Inflammatory macrophage (primary cell): ENCODE measurements at regions not wholly inside any gene's neighbourhood (a gene's known extent, or its start where the extent isn't known, plus 50 kb on each side); places are given as distances from the start of the nearest gene placed in this dataset.
"Not testable (repeated sequence)": the region's sequence is repeated elsewhere in the genome, so short reads cannot be mapped to it uniquely, and the experiment has no call there.

Experiments
- DNase-seq, 2 donors: peaks; one replicate each; pipeline ENCODE4 v3.0.0-alpha.2; 2020 to 2022

DNA sequence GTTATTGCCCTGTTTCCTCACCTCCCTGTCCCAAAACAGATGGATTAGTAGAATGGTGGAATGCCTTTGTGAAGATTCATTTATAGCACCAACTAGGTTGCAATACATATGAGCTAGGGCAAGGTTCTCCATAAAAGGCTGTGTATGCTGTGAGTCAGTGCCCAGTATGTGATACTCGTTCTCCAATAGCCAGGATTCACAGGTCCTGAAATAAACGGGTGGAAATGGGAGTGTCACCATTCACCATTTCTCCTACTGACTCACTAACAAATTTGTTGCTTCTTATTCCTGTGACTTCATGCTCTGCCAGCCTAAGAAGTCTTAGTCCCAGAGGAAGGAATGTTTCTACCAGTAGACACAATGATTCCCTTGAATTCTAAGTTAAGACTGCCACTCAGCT, 1745.4 kb downstream of the SLITRK1 start:
- DNase-seq, result no peak

DNA sequence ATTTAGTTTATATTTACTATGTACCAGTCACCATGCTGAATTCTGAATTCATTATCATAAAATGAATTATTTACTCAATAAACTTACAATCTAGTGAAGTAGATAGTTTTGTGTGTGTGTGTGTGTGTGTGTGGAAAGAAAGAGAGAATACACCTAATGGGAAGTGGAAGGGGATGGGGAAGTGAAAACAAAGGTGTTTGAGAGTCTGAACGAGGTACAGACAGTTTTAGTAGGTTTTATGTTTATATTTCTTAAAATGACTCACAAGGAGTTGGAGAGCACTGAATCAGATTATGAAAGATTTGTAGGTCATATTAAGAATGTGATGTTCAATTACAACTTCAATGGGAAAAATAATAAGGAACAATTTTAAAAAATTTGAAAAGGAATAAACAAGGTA, 1753.0 kb downstream of the SLITRK1 start:
- DNase-seq, result no peak

DNA sequence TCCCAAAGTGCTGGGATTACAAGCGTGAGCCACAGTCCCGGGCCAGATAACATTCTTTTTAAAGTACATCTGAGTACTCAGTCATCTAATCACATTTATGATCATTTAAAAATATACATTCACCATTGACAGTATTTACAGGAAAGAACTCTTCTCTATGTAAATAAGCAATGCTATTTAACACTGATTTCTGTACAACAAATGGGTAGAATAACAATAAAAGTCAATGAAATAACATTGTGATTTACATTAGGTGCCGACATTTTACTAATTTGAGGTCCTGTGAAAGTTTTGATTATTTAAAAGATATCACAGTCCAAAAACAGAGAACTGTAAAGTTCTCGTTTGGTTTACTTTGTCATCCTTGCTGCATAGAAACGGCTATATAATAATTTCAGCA, 1763.7 kb downstream of the SLITRK1 start:
- no peak for DNase-seq

DNA sequence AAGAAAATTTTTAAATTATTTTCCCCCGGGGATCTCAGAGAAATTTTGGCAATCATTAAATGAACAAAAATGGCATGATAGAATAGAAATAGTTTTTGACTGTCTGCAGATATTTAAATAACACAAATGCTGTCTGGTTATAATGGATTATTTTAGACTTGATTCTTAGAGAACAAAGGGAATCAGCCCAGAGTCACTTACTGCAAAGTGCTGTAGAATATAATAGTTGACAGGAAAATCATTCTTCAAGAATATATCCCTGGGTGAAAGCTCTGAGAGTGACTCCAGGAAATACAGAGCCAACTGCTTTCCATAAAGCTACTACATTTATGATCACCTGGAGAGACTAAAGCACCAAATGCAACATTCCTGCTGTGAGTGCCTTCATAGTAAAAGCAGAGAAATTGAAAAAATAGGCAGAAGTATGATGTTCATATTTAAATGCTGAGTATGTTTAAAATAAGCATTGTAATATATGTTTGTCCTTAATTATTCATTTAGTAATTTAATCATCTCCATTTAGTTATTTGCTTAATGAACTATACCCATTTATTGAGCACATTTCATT, 1765.8 kb downstream of the SLITRK1 start:
- no peak for DNase-seq

DNA sequence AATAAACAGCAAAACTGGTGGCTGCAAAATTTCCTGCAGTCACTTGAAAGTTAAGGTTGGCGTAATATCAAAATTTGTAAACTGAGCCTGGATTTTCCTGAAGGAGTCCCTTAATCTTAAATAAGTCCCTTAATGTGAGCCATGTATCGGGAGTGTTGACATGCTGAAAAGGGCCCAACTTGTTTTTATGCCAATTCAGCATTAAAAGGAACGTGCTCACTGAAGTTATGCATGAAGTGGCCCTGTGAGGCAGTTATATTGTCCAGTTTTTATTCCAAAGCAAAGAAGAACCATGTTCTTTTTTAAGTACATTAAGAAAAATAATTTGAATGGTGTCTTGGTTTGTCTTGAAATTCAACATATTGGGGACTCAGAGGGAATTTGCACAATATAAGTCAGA, 1766.9 kb downstream of the SLITRK1 start:
- DNase-seq, result no peak

DNA sequence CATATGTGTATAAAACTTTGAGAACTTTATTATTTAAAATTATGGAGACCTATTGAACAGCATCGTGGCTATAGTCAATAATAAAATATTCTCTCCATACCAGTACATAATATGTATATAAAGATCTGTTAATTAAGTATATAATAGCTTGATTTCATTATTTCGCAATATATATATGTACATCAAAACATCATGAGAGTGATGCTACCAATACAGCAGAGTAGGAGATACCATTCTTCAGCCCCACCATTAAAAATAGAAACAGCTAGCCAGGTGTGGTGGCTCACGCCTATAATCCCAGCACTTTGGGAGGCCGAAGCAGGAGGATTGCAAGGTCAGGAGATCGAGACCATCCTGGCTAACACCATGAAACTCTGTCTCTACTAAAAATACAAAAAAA, 1755.3 kb upstream of the SPRY2 start:
- no peak for DNase-seq

DNA sequence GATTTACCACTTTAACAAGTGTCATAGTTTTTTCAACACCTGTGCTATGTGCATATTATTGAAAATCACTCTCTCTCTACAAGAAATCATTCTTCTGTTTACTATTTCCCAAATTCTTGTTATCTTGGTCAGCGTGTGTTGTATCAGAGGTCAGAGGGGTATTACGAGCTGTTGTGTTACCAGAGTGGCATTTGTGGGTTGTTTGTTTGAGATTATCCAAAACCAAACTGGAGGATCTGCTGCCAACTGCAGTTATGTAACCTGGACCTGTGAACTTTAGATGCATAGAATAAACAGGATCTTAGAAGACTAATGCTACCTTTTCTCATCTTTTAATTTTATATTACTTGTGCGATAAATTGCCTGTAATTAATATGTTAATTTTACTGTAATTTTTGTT, 1751.4 kb upstream of the SPRY2 start:
- DNase-seq, result no peak

DNA sequence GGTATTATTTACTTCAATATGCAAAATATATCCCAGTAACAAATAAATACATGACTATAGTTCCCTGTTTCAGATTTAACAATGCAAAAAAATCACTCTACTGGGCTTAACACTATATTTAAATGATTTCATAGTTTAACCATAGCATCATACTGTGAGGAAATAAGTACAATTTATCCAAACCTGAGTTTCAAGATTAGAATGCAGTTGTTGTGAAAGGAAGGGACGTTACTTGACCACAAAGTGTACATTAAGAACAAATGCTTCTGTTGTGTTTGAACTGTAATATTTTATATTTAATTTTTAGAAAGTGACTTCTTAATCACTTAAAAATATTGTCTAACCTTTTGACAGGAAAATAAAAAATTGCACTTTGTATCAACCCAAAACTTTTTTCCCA, 1747.9 kb upstream of the SPRY2 start:
- no peak for DNase-seq

DNA sequence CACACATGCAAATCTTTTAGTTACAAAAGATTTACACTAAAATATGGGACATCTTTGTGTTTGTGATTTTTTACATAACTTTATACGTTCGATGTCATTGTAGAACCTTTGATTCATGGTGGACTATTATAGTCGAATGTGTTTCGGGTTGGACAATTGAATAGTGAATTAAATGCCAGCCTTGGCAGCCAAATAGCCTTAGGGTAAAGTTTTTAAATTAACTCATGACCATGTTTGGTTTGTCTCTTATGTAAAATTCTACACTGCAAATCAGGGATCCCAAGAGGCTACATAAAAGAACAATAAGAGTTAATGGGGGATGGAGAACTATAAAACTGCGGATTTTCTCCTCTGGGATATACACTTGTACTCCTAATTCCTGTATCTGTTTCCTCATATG, 1735.6 kb upstream of the SPRY2 start:
- no peak for DNase-seq

DNA sequence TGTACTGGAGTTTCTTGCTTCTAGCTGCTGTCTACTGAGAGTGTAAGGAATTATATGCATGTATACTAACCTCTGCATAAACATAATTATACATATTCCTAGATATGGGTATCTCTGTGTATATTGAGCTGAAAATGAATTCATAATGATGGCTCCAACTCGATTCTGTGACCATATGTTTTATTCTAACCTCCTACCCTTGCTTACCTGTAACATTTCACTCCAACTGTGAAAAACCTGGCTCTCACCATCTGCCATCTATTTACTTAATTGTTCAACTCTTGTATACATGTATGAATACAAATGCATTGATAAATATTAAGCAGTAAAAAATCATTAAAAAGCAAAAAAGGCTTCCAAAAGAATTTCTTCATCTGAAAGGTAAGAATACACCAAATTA, 1729.5 kb upstream of the SPRY2 start:
- DNase-seq, result no peak

DNA sequence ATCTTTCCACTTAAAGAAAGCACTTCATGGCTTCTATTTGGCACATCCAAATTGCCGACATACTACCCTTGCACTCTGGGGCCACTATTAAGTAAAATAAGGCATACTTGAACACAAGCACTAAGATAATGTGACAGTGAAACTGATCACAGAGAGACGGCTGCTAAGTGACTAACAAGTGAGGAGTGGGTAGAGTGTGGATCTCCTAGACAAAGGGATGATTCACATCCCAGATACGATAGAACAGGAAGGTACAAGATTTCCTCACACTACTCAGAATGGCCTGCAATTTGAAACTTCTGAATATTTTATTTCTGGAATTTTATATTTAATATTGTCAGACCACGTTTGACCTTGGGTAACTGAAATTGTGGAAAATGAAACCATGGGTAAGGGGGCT, 1721.8 kb upstream of the SPRY2 start:
- DNase-seq, result no peak

DNA sequence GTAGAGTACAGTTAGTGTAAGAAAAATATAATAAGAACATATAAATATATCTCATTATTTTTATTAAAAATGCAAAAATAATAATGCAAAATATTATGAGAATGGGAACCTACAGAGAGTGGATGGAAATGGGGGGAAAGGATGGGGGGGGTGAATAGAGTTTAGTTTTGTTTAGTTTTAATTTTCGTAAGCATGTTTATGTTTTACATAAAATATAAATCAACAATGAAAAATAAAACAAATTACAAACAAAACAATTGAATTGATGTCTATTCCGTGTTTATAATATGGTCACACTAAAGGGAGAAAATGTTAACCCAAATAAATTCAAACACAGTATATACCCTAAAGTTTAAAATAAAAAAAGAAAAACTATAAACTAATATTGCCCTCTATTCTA, 1717.4 kb upstream of the SPRY2 start:
- DNase-seq, result no peak

DNA sequence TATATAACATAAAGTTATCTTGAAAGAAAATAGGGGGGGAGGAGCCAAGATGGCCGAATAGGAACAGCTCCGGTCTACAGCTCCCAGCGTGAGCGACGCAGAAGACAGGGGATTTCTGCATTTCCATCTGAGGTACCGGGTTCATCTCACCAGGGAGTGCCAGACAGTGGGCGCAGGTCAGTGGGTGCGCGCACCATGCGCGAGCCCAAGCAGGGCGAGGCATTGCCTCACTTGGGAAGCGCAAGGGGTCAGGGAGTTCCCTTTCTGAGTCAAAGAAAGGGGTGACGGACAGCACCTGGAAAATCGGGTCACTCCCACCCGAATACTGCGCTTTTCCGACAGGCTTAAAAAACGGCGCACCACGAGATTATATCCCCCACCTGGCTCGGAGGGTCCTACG, 1704.4 kb upstream of the SPRY2 start:
- not testable (repeated sequence) for DNase-seq

DNA sequence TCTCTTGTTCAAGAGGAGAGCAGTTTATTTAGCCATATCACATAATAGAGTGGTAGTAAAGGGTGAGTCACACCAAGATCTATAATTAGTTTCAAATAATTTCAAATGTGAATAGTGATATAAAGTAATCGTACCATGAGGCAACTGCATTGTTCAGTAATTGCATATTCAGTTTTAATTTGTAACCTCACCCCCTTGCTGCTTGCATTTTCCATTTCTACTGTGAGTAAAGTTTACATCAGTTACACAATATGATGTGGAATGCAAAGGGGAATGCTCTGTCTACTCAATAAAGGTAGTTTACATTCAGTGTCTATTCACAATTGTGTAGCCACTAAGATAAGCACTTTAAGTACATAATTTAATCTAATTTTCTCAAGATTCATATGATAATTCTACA, 1695.7 kb upstream of the SPRY2 start:
- DNase-seq, result no peak

DNA sequence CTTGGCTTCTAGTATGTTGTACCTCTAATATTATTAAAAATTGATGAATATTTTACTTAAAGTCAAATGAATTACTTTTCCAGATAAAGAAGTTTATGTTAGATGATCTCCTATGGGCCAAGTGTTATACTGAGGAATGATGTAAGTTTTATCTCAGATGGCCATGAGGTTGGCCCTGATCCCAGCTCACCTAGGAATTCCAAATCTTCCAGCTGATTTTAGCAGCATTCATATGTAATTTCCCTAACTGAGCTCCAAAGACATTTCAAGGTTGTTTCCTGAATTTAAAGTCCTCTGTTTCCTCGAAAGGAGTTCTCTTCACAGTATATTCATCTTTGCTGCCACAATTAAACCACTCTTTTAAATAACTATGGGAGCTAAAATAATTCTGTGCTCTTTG, 1670.4 kb upstream of the SPRY2 start:
- DNase-seq, result no peak

DNA sequence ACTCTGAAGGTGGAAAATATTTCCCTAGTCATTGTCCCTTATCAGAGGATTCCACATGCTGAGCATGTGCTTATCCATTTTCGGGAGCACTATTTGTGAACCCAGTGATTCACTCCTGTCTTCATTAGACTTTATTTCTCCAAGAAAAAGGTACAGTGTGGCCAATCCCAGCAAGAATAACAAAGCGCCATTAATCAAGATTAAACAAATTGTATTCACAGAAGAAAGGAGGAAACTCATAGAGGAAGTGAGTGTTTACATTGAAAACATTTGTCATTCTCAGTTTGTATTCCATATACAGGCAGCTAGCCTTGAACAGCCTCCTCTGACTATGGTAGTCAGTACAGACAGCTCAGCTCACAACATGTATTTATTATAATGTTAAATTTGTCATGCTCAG, 1669.9 kb upstream of the SPRY2 start:
- DNase-seq, result no peak

DNA sequence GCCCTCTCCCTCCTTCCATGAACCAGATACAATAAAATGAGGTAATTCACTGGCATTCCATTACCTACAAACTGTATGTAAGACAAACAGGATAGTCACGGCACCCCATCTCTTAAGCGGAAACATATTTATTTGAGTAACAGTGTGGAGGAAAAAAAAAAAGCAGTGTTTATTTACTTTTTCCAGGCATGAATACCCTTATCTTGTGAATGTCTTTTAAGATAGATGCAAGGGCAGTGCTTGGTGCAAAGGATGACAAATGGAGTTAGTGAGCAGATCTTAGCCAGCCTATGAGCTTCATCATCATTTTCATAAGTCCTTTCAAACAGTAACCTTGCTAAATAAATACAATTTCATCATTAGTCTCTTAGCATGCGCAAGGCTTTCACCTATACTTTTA, 1661.8 kb upstream of the SPRY2 start:
- no peak for DNase-seq

DNA sequence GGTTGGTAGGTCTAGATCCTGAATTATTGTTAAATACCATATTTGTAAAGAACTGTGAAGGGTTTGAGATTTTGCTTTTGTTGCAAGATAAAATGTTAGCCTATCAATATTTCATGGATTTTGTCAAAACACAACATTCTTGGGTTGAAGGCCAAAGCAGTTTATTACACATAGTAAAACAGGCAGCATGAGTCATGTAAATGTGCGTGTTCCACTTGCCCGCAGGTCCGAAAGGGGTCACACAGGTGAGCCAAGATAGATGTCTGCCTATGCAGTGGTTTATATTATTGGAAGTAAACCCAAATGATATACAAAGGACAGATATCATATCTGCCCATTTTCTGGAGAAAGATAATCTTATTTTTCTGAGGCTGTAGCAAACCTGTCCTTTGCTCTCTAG, 1654.4 kb upstream of the SPRY2 start:
- no peak for DNase-seq

DNA sequence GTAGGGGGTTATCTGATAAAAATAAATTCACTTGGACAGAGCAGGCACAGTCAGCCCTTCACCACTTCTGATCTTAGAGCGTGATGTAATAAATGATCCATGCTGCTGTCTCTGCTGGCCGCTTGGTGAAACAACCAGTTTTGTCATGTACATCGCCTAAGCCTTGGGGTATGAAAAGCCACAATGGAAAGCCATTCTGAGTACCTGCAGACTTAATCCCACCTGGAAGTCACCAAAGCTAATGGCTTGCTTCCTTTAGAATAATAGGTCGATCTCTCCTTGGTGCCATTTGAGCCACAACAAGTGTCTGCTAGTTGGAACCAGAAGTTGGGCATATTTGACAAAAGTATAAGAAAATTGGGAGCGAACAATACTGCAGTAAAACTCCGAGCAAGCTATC, 1649.7 kb upstream of the SPRY2 start:
- no peak for DNase-seq

DNA sequence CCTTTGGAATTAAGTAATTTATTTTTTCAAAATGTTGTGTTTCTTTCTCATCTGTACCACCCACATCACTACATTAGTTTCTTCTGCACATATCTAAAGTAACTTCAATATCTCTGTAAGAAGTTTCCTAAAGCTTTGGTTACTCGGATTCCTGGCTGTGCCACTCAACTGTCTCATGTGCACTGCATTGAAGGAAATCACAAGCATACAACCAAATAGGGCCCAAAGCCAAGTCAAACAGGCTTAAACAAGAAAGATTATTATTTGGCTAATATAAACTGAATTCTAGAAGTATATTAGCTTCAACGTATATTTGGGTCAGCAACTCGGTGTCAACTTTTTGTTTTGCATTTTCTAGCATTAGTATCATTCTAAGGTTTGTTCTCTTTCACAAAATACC, 1647.6 kb upstream of the SPRY2 start:
- DNase-seq, result no peak

DNA sequence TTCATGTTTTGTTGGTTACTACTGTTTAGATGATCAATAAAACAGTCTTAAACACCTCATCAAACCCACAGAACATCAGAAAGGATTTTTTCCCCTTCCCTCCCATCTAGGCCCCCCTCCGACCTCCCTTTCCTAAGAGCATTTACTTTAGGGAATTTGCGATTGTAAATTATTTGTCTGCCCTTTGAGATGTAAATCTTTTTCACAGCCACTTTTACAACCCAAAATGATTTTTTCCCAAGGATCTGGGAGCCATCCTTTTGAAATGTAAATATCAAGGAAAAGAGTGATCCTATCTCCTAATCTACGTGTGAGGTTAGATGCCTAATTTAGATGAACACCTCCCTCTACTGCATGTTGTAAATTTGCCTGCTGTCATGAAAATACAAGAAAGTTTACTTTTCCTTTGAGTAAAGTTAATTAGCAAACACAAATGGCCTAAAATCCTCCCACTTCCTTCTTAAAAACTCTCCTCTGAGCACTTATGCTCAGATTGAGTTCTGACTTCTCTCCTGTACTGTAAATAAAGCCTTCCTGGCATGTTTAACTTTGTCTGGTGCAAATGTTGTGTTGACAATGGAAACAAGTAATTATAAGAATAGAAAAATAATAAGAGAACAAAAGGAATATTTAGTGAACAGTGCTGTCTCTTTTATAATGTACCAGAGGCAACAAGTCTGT, 1646.9 kb upstream of the SPRY2 start:
- DNase-seq, result no peak

DNA sequence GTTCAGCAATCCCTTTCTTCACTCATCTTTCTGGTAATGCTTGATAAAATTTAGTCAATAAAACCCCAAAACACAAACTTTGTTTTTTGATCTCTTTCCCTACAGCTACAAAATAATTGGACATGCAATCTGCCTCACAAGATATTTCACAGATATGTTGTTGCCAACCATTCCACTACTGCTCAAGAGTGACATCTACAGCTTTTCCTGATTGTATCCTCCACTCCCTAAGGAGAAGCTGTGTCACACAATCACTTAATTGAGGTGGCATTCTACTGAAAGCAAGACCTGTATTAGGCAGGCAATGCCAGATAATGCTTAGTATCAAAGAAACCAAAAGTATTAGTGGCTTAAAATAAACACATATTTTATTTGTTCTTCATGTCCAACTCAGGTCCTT, 1646.2 kb upstream of the SPRY2 start:
- DNase-seq, result no peak

DNA sequence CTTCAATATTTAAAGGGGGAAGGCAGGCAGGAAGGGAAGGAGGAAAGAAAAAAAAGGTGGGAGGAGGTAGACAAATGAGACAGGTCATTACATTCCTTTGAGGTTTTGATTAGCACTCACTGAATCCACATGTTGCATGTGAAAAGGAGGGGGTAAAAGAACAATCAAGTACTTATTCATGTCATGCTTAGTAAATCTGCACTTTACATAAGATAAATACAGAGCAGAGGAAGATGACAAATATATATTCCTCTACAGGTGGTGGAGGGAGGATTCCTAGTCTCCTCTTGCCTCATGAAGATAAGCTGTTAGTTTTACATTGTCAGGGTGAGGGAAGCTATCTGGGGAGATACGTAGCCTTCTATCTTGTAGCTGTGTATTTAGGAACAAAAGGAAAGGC, 1645.4 kb upstream of the SPRY2 start:
- no peak for DNase-seq

DNA sequence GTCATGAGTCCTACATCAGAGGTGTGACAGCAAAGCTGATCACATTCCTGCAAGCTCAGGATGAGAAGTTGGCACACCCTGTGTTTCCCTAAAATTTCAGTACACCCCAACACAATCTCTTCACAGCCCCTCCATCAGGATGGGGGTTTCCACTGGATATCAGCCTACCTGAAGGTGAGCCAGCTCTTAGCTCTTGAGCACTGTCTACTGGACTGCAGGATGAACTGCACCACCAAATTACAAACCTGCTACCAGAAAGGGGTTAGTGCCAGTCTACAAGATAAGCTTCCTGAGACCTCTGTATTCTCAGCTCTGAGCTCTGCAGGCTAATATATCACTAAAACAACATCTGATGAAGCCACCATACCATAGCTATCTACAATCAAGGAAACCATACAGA, 1616.2 kb upstream of the SPRY2 start:
- no peak for DNase-seq

DNA sequence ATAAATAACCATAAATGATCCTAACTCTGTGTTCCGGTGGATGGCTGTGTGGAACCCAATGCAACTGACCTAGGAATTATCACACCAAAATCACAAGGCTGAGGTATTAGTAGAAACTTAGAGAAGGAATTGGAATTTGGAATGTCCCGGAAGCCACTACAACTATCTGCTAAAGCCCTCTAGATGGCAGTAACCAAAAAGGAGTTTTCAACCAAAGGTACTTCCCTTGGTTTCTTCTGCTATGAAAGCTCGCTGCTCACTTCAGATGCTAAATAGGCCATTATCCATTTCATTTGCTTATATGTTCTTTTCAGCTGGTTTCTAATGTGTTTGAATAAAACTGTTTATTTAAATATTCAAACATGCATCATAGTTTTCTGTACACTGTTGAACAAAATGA, 1589.1 kb upstream of the SPRY2 start:
- DNase-seq, result no peak
